GM18505 (cell line): ENCODE measurements at regions not wholly inside any gene's neighbourhood (a gene's known extent, or its start where the extent isn't known, plus 50 kb on each side); places are given as distances from the start of the nearest gene placed in this dataset.
A peak's percentile ranks its signal among the peaks of the same experiment; 100 is the strongest.

Experiments
- ATAC-seq: cut with Tn5 transposase; IDR thresholded peaks from one replicate; pipeline ENCODE4 v1.9.1; 2021; ENCODE audit not compliant: unreplicated experiment
- POLR2A ChIP-seq: IDR thresholded peaks from 4 replicates; pipeline ENCODE4 v1.6.1; 2011; ENCODE audit warnings: borderline replicate concordance; ENCODE audit not compliant: insufficient read depth, insufficient read length; ENCODE audit errors: extremely low read depth

DNA sequence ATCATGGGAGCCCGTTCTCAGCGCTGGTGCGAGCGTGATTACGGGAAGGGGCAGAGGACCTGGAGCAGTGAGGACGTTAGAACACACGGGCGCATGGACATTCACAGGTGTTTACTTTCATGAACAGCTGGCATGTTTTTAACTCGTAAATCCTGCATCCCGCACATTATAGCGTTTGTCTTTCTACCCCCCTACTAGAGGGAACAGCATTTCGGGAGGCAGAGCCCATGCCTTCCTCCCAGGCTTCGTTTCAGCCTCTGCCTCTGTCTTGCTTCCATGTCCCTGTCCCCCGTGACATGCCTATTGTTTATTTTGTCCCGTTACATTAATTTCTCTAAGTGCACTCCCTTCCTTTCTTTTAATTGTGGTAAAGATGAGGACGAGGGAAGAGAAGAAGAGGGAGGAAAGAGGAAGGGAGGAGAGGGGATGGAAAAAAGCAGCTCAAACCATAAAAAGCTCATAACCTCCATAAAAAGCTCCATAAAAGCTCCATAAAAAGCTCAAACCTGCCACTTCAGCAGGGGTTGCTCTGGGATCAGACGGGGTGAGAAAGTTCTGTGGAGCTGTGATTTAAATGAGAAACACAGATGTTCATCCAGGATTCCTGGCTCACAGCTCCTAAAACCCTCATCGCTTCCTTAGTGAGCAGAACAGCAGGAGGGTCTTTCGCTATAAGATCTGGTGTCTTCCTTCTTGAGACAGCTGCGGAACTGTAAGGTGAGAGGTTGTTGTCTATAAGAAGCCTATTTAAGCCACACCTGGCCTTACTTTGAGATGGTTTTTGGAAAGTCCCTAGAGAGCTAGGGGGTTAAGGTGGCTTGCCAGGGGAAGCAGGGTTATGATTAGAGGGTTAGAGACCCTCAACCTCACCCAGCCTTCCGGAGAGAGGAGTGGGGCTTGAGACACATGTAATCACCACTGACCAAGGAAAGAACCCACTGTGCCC, 66.6 kb upstream of the SNTG2 start:
- no peak for TF ChIP-seq POLR2A

DNA sequence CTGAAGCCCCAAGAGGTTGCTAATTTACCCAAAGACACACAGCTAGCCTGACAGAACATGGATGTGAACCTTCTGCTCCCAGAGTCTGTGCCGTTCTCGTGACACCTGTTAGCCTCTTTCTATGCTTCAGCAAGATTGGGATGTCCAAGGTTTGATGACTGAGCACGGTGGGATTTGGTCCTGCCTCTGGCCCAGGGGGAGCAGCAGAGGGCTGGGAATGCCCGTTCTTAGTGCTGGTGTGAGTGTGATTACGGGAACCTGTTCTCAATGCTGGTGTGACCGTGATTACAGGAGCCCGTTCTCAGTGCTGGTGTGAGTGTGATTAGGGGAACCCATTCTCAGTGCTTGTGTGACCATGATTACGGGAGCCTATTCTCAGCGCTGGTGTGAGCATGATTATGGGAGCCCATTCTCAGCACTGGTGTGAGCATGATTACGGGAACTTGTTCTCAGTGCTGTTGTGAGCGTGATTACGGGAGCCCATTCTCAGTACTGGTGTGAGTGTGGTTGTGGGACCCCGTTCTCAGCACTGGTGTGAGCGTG, 67.3 kb upstream of the SNTG2 start:
- TF ChIP-seq POLR2A, result no peak
- no peak for ATAC-seq

More for the DNA sequence above, 66.6 kb upstream of the SNTG2 start:
- ATAC-seq, result no peak

DNA sequence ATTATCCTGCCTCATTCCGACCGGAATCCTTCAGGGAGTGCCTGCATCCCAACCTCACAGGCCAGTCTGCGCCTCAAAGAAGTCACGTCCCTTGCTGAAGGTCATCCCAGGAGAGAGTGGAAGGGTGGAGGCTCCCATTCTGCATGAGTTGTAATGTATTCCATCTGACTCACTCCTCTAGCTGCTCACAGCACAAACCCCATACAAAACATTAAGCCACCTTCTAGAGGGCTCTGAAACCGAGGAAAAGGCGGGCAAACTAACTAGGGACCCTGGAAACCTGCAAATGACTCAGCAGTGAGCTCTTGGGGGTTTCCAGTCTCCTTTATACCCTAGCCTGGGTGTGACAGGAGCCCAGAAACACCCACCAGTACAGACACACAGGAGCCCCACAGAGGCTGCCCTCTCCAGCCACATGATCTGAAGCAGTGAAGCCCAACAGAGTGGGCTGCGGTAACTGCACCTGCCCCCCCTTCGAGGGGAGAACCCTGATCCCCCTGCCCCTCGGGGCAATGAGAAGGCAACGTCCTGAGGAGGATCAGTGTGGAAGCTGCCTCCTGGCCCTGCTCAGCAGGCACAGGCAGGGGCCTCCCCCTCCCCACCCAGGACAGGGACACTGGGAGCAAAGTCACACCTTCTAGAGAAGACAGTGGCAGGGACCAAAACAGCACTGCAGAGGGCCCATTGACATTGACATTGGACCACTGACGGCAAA, 69.3 kb upstream of the SNTG2 start:
- peak; percentile 69 for ATAC-seq
- no peak for TF ChIP-seq POLR2A

DNA sequence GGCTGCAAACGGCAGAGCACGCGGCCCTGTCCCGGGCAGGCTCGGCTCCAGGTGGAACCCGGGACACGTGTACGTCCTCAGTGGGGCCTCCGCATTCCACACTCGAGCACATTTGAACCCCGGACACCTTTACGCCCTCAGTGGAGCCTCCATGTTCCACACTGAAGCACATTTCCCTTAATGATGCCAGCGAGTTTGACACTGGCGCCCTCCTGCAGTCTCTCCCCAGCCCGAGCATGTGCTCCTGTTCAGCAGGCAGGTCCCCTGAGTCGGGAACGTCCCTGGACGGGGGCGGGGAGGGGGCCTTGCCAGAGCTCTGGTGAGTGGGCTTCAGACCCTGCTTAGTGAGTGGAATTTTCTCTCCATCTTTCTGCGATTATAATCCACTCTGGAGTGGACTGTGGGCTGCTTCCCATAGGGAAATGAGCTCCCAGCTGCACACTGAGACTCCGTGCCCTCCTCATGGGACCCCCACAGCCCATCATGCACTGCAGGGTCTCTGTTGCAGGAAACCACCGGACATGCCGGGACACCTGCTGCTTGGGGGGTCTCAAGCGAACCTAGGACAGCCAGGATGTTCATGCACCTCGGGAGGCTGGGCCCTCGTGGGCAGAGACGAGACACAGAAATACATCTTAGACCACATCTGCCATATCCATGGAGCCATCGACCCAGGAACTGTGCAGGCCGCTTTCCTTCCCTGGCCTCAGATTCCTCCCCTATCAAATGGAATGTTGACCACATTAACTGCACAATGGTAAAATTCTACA, 70.3 kb upstream of the SNTG2 start:
- ATAC-seq, result no peak

DNA sequence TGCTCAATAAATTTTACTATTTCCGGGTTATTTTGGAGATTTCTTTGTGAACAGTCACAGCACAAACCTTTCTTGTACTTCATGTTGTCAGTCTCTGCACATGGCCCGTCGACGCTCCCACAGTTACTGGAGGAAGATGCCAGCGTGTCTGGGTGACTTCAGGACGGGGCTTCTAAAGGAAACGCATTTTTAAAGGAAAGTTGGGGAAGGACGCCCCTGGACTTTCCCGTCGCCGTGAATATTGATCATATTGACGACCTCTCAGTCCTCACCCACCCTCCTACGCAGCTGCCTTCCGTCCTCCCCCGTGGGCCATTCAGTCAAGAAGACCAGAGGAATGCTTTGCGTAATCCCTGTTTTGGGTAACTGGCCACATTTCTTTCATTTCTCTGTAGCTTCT, 71.1 kb upstream of the SNTG2 start:
- no peak for TF ChIP-seq POLR2A
- no peak for ATAC-seq

More for the DNA sequence above, 70.3 kb upstream of the SNTG2 start:
- TF ChIP-seq POLR2A, result no peak

DNA sequence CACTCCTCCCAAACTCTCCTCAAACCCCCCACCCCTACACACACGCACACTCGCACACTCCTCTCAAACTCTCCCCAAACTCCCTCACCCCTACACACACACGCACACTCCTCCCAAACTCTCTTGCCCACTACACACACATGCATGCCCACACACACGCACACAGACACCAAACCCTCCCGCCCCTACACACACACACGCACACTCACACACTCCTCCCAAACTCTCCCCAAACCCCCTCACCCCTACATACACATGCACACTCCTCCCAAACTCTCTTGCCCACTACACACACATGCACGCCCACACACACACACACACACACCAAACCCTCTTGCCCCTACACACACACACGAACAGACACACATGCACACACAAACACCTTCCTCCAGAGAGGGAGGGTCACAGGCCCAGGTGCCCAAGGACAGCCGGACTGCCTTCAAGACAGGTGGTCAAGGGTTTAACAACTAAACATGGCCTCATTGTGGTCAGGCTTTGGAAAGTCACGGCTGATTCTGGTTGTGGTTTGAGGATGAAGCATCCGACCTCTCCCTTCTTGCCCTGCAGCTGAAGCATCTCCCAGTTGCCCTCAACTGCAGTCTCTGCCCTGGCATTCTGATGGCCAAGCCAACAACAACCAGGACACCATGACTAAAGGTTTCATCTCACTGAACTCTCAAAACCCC, 72.3 kb upstream of the SNTG2 start:
- no peak for ATAC-seq
- no peak for TF ChIP-seq POLR2A

DNA sequence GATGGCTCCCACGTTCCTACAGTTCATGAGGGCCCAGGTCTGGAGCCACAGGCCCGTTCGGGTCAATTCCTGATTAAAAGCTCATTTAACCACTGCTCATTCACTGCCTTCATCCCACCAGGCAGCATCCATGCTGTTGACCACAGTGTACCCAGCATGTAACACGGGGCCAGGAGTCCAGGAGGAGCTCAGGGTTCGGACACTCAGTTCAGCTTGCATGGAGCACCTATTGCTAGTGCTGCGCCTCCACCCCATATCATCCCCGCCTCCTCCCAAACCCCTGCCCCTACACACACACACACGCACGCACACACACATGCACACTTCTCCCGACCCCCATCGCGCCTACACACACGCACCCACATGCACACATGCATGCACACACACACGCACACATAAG, 72.9 kb upstream of the SNTG2 start:
- no peak for ATAC-seq
- no peak for TF ChIP-seq POLR2A

DNA sequence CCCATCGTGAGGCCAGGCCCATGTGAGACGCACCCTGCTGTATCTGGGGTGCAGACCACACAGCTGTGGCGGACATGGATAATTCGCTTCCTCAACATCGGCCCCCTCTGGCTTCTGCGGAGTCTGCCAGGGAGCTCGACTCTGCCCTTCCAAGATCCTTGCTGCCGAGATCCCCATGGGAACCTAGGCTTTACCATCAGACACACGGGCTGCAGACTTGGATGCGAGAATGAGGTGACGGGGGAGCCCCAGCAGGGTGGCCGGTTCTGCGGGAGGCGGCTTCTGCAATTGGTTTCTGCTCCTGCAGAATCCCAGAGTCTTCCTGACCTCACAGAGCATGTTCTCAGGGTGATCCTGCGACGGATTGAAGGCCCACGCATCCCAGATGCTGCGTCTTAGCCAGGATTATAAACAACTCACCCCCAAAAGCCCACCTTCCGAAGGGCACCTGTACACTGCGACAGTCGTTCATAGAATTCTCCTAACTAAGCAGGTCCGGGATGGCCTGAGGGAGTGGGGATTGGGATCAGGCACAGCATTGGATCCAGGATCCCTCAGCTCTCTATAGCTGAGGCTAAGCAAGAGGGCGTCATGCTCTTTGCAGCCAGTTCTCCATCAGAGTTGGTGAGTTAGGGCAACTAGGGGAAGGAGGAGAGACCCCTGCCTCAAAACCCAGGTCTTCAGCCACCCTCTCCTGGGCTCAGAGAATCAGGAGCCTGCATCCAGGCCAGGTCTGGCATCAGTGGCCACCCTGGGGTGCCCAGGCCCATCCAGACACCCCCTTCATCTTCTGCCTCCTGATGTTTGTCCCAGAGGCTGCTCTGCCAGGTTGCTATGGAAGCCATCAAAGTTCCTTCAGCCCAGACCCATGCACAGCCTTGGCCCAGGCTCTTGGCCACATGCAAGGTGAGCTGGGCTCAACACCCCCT, 74.7 kb upstream of the SNTG2 start:
- ATAC-seq, result no peak
- no peak for TF ChIP-seq POLR2A

DNA sequence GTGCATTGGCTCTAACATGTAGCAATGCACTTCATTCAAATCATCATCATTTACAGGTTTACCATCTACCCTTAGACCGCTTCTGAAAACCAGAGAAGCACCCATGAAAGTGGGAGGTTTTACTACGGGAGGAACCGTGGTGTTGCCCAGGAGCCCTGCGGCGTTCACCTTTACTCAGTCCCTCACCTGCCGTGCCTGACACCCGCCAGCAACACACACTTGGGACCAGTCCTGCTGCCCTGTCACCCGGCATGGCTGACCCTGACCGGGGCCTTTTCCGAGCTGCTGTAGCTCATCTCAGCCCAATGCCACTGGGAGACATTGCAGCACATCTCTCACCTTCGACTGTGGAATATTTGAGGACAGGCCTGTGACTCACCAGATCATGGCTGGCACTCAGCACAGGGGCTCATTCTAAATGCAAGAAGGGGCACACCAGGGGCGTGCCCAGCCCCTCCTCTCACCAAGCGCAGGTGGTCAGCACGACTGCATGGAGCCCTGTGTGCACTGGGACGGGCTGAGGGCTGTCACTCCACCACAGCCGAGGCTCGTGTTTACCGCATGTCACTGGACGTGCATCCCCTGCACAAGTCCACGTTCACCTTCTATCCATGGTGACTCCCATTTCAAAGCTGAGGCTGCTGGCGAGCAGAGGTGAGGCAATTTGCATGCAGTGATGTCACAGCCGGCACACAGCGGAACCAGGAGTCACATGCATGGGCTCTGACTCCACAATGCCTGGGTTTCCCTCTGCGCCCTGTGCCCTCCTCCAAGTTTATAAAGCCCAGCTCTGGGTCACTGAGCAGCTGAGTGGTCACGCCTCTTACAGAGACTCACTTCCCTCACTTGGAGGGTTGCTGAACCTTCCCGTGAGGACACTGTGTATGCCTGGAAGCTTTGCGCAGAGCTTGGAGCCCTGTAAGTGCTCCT, 76.7 kb upstream of the SNTG2 start:
- ATAC-seq, result no peak
- no peak for TF ChIP-seq POLR2A

DNA sequence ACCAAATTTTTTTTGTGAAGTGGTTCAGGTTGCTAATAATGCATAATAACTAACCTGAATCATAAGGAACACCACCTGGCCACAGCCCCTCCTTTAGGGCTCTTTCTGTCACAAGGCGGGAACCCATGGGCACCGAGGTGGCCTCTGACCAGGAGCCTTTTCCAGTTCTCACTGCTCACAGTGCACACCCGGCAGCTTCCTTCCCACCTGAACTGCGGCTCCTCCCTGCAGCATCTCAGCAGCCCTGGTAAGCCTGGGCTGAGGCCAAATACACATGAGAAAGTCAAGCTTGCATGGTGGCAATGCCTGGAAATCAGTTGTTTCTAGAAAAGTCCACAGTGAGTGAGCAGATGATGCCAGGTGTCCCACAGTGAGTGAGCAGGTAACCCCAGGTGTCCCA, 77.6 kb upstream of the SNTG2 start:
- ATAC-seq, result no peak
- TF ChIP-seq POLR2A, result no peak
